Heart left ventricle (tissue), 16 donors: ENCODE measurements at regions not wholly inside any gene's neighbourhood (a gene's known extent, or its start where the extent isn't known, plus 50 kb on each side); places are given as distances from the start of the nearest gene placed in this dataset.

Experiments
- ATAC-seq, 4 donors: fragments of 200-7000 bp; cut with Tn5 transposase; one replicate each; pipeline ENCODE4 v1.9.1; 2020 to 2022; ENCODE audit warnings: moderate library complexity in 4 of 4, mild to moderate bottlenecking in 3 of 4, moderate number of reproducible peaks in 1 of 4
- DNase-seq, 5 donors: peaks; one replicate each; pipeline ENCODE4 v3.0.0-alpha.2; 2020
- H3K27ac ChIP-seq, 12 donors: fragments of 200-600 bp; sonication (generic) in 4 of 12; one replicate each; pipeline versions ENCODE4 v1.5.0 to v1.8.0; 2016 to 2022; ENCODE audit warnings: mild to moderate bottlenecking in 2 of 12
- H3K27me3 ChIP-seq, 9 donors: fragments of 200-600 bp; sonication (generic) in 2 of 9; one replicate each; pipeline versions ENCODE4 v1.5.1 to v1.8.0; 2016 to 2022; ENCODE audit warnings: mild to moderate bottlenecking in 3 of 9
- H3K36me3 ChIP-seq, 9 donors: fragments of 200-600 bp; sonication (generic) in 2 of 9; one replicate each; pipeline versions ENCODE4 v1.5.0 to v1.8.0; 2018 to 2022; ENCODE audit warnings: mild to moderate bottlenecking in 2 of 9
- H3K4me1 ChIP-seq, 12 donors: fragments of 200-600 bp; sonication (generic) in 4 of 12; one replicate each; pipeline versions ENCODE4 v1.5.0 to v1.8.0; 2016 to 2022; ENCODE audit warnings: mild to moderate bottlenecking in 3 of 12
- H3K4me3 ChIP-seq, 12 donors: fragments of 200-600 bp; sonication (generic) in 4 of 12; one replicate each; pipeline versions ENCODE4 v1.5.0 to v1.8.0; 2017 to 2022; ENCODE audit warnings: mild to moderate bottlenecking in 9 of 12, moderate library complexity in 4 of 12
- H3K9me3 ChIP-seq, 12 donors: fragments of 200-600 bp; sonication (generic) in 4 of 12; one replicate each; pipeline versions ENCODE4 v1.5.0 to v1.8.0; 2016 to 2022; ENCODE audit warnings: mild to moderate bottlenecking in 1 of 12
- CTCF ChIP-seq, 12 donors: fragments of 200-600 bp; sonication (generic) in 4 of 12; IDR thresholded peaks; one replicate each; pipeline versions ENCODE4 v1.5.0 to v1.8.0; 2018 to 2022; ENCODE audit warnings: antibody characterized with exemption in 12 of 12, mild to moderate bottlenecking in 5 of 12
- POLR2A ChIP-seq, 2 donors: fragments of 450-650 bp; IDR thresholded peaks; one replicate each; pipeline ENCODE4 v1.6.1; 2017; ENCODE audit warnings: antibody characterized with exemption in 2 of 2, mild to moderate bottlenecking in 2 of 2, moderate library complexity in 2 of 2
- WGBS, 4 donors: extraction: QIAGEN DNeasy Blood & Tissue Kit in 2 of 4; methylation state at CpG; one replicate each; pipeline versions ENCODE4 v1.1.5 to v1.1.7; 2013 to 2018; 5-methylcytosine and 5-hydroxymethylcytosine counted together
- intact Hi-C, 10 donors: fragments of 100-400 bp; cut with DNase I; formaldehyde crosslinking; loops; one replicate each; pipeline versions ENCODE4 v1.11.1 to v1.14.2; 2022
- donor health status: ischemic (EF 13 %, LVEDD 7.1; RV severe dilation, severe dysfunction).
- donor health status: healthy with polysubstance abuse.
- donor health status: DM: no; HTN: yes; CAD: no.
- donor health status: DM: no; HTN: no; CAD: no.
- donor health status: ischemic (EF 25% LVEDD 6.9; RV normal size, moderate dysfunction).
- donor health status: ischemic (EF 25% LVEDD 5.7; RV mildly dilated, moderate dysfunction).
- donor health status: healthy.
- donor health status: DM: yes; HTN: yes; CAD: no.
- donor health status: ischemic (EF 35%, LVEDD 5.7; RV mildly dilated, moderate dysfunction).
- donor health status: nonischemic (EF 11% LVEDD 7.7; RV severe dilation, severe dysfunction).
- donor health status: DM: yes; HTN: yes; CAD: no.
- donor health status: PGD.
- donor health status: ischemic (EF 29% LVEDD 5.4; RV normal size, mild dysfunction).
- donor health status: nonischemic (EF 23%, LVEDD 6.1; RV moderate dilation, normal function).

- H3K36me3 ChIP-seq, result no peaks in the 10 kb centered on the region
- no peak for ATAC-seq
- H3K9me3 ChIP-seq, result peaks cover 0 to 22% (median 14%) of the 10 kb centered on the region in 12 donors
- peaks cover 0 to 8% (median 0%) of the 10 kb centered on the region in 12 donors for H3K4me1 ChIP-seq
- no peak for DNase-seq
- no peak overlapping the region for H3K4me3 ChIP-seq
- no peak overlapping the region for H3K27ac ChIP-seq
- TF ChIP-seq CTCF (IDR thresholded peaks at IDR 0.05) (no peak), POLR2A (IDR thresholded peaks at IDR 0.05) (no peak)
- WGBS, 4 donors, result 93 to 97% (median 96%) methylated on average over 4 of the region's 4 CpGs
- intact Hi-C loops, result no loop called here
- no peaks in the 10 kb centered on the region for H3K27me3 ChIP-seq
These were observed 445.0 kb upstream of the PROK2 start for GRCh38 chr3:72229952-72230351.

- peaks cover 0 to 32% (median 25%) of the 10 kb centered on the region in 12 donors for H3K9me3 ChIP-seq
- no peaks in the 10 kb centered on the region for H3K27me3 ChIP-seq
- H3K36me3 ChIP-seq, result no peaks in the 10 kb centered on the region
- intact Hi-C loops, result no loop called here
- ATAC-seq (no peak), DNase-seq (no peak)
- H3K4me1 ChIP-seq, result no peaks in the 10 kb centered on the region
- TF ChIP-seq CTCF (IDR thresholded peaks at IDR 0.05), result no peak
- no peak overlapping the region for H3K27ac ChIP-seq
- H3K4me3 ChIP-seq, result no peak overlapping the region
- 67 to 71% (median 67%) methylated on average over 5 of the region's 5 CpGs for WGBS, 4 donors
These were observed 442.6 kb upstream of the PROK2 start for GRCh38 chr3:72227486-72228070.

- no peaks in the 10 kb centered on the region for H3K27me3 ChIP-seq
- peaks cover 0 to 32% (median 25%) of the 10 kb centered on the region in 12 donors for H3K9me3 ChIP-seq
- H3K27ac ChIP-seq, result no peak overlapping the region
- intact Hi-C loops, result no loop called here
- no peaks in the 10 kb centered on the region for H3K4me1 ChIP-seq
- TF ChIP-seq POLR2A (IDR thresholded peaks at IDR 0.05), result no peak
- DNase-seq, result no peak
- ATAC-seq, result no peak
- no peak overlapping the region for H3K4me3 ChIP-seq
- WGBS, 4 donors, result 94 to 97% (median 95%) methylated on average over 2 of the region's 2 CpGs
- no peaks in the 10 kb centered on the region for H3K36me3 ChIP-seq
These were observed 440.0 kb upstream of the PROK2 start for GRCh38 chr3:72224804-72225509.

- H3K4me1 ChIP-seq, result no peaks in the 10 kb centered on the region
- no peak for ATAC-seq
- 66 to 91% (median 85%) methylated on average over 2 of the region's 2 CpGs for whole genome bisulfite sequencing, 4 donors
- H3K4me3 ChIP-seq, result no peak overlapping the region
- no peak overlapping the region for H3K27ac ChIP-seq
- H3K36me3 ChIP-seq, result no peaks in the 10 kb centered on the region
- intact Hi-C loops, result no loop called here
- H3K27me3 ChIP-seq, result peaks cover 0 to 6% (median 0%) of the 10 kb centered on the region in 9 donors
- TF ChIP-seq CTCF (IDR thresholded peaks at IDR 0.05), result no peak
- TF ChIP-seq POLR2A (IDR thresholded peaks at IDR 0.05), result no peak
- peaks cover 0 to 32% (median 25%) of the 10 kb centered on the region in 12 donors for H3K9me3 ChIP-seq
- DNase-seq, result no peak
These were observed 438.7 kb upstream of the PROK2 start for GRCh38 chr3:72223628-72224027.
